Astrocyte (in vitro differentiated cells and primary cell): ENCODE measurements at regions not wholly inside any gene's neighbourhood (a gene's known extent, or its start where the extent isn't known, plus 50 kb on each side); places are given as distances from the start of the nearest gene placed in this dataset.

Experiments
- EZH2 ChIP-seq: IDR thresholded peaks from 2 replicates; pipeline ENCODE4 v1.6.1; 2012; ENCODE audit warnings: mild to moderate bottlenecking, low read length, inconsistent platforms; ENCODE audit not compliant: insufficient read depth
- TF ChIP-seq, protein P1 (sequence below): IDR thresholded peaks from 2 replicates; pipeline ENCODE4 v1.5.1; 2011; ENCODE audit warnings: low read depth, mild to moderate bottlenecking, inconsistent platforms, low read length, moderate library complexity; ENCODE audit not compliant: insufficient read depth

- TF ChIP-seq, protein P1, sequence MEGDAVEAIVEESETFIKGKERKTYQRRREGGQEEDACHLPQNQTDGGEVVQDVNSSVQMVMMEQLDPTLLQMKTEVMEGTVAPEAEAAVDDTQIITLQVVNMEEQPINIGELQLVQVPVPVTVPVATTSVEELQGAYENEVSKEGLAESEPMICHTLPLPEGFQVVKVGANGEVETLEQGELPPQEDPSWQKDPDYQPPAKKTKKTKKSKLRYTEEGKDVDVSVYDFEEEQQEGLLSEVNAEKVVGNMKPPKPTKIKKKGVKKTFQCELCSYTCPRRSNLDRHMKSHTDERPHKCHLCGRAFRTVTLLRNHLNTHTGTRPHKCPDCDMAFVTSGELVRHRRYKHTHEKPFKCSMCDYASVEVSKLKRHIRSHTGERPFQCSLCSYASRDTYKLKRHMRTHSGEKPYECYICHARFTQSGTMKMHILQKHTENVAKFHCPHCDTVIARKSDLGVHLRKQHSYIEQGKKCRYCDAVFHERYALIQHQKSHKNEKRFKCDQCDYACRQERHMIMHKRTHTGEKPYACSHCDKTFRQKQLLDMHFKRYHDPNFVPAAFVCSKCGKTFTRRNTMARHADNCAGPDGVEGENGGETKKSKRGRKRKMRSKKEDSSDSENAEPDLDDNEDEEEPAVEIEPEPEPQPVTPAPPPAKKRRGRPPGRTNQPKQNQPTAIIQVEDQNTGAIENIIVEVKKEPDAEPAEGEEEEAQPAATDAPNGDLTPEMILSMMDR = no peak
- TF ChIP-seq EZH2 = no peak
Measured at GRCh38 chr7:85702348-85702747, 515.5 kb upstream of the SEMA3D start.
